RWPE2 (cell line): ENCODE measurements at regions not wholly inside any gene's neighbourhood (a gene's known extent, or its start where the extent isn't known, plus 50 kb on each side); places are given as distances from the start of the nearest gene placed in this dataset.

Experiments
- ATAC-seq: fragments of 200-7000 bp; cut with Tn5 transposase; 3 replicates; pipeline ENCODE4 v1.9.1; 2021; ENCODE audit warnings: low read depth
- DNase-seq: peaks from one replicate; pipeline ENCODE4 v3.0.0-alpha.2; 2020; ENCODE audit warnings: low spot score
- H3K27ac ChIP-seq: fragments of 450-650 bp; 2 replicates; pipeline ENCODE4 v1.5.1; 2017; ENCODE audit warnings: mild to moderate bottlenecking; ENCODE audit not compliant: poor library complexity, severe bottlenecking
- H3K27me3 ChIP-seq: fragments of 250-450 bp; sonication (Bioruptor Pico); 2 replicates; pipeline ENCODE4 v1.5.1; 2021; ENCODE audit warnings: mild to moderate bottlenecking, moderate library complexity; ENCODE audit not compliant: insufficient read depth, poor library complexity, severe bottlenecking
- H3K36me3 ChIP-seq: fragments of 250-450 bp; sonication (Bioruptor Pico); 2 replicates; pipeline ENCODE4 v1.5.1; 2020; ENCODE audit warnings: low read depth, mild to moderate bottlenecking, moderate library complexity
- H3K4me1 ChIP-seq: fragments of 250-450 bp; sonication (Bioruptor Pico); 2 replicates; pipeline ENCODE4 v1.5.1; 2021; ENCODE audit warnings: mild to moderate bottlenecking, moderate library complexity; ENCODE audit not compliant: insufficient read depth, poor library complexity, severe bottlenecking
- H3K4me3 ChIP-seq: fragments of 250-450 bp; sonication (Bioruptor Pico); 2 replicates; pipeline ENCODE4 v1.5.1; 2021; ENCODE audit warnings: mild to moderate bottlenecking, moderate library complexity; ENCODE audit not compliant: severe bottlenecking
- H3K9me3 ChIP-seq: fragments of 250-450 bp; sonication (Bioruptor Pico); 2 replicates; pipeline ENCODE4 v1.5.1; 2021; ENCODE audit warnings: mild to moderate bottlenecking, moderate library complexity; ENCODE audit not compliant: severe bottlenecking
- CTCF ChIP-seq: fragments of 450-650 bp; IDR thresholded peaks from one replicate; pipeline ENCODE4 v1.5.1; 2017; ENCODE audit warnings: mild to moderate bottlenecking, moderate library complexity; ENCODE audit not compliant: poor library complexity, severe bottlenecking

GRCh38 chr6:42512579-42512978 lies 51.2 kb upstream of the UBR2 start:
- no peaks in the 10 kb centered on the region for H3K27me3 ChIP-seq
- H3K4me3 ChIP-seq: no peak overlapping the region
- TF ChIP-seq CTCF: no peak
- H3K36me3 ChIP-seq: no peaks in the 10 kb centered on the region
- ATAC-seq (no peak), DNase-seq (no peak)
- no peaks in the 10 kb centered on the region for H3K4me1 ChIP-seq
- no peak overlapping the region for H3K27ac ChIP-seq
- H3K9me3 ChIP-seq: no peaks in the 10 kb centered on the region

GRCh38 chr6:42511803-42512422 lies 51.9 kb upstream of the UBR2 start:
- H3K4me3 ChIP-seq: no peak overlapping the region
- TF ChIP-seq CTCF: no peak
- no peaks in the 10 kb centered on the region for H3K4me1 ChIP-seq
- ATAC-seq (no peak), DNase-seq (no peak)
- no peaks in the 10 kb centered on the region for H3K27me3 ChIP-seq
- H3K9me3 ChIP-seq: no peaks in the 10 kb centered on the region
- no peaks in the 10 kb centered on the region for H3K36me3 ChIP-seq
- H3K27ac ChIP-seq: no peak overlapping the region

- Histone ChIP-seq H3K36me3 (no peaks in the 10 kb centered on the region), H3K4me1 (no peaks in the 10 kb centered on the region), H3K9me3 (no peaks in the 10 kb centered on the region), H3K27ac (no peak overlapping the region), H3K4me3 (no peak overlapping the region), H3K27me3 (no peaks in the 10 kb centered on the region)
- DNase-seq (no peak), ATAC-seq (no peak)
- TF ChIP-seq CTCF: peak; percentile 18
These were observed 53.0 kb upstream of the UBR2 start for GRCh38 chr6:42510795-42511194.

DNA sequence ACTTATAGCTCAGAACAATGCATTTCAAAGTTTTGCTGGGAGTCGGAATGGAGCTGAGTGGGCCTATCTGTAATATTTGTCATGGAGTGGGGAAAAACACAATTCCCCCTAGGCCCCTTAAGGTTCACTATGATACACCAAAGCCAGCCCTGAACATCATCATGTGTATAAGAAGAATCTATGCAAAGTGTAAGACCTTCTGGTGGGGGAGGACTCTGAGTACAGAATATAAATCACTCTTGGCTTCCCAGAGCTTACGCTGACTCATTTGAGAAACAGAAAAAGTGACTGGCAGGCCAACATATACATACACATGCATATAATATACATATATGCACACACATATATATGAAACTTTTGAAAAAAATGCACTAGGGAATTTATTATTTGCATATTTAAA lies 54.1 kb upstream of the UBR2 start:
- Histone ChIP-seq H3K4me3 (no peak overlapping the region), H3K27ac (no peak overlapping the region), H3K9me3 (no peaks in the 10 kb centered on the region), H3K27me3 (no peaks in the 10 kb centered on the region), H3K36me3 (no peaks in the 10 kb centered on the region), H3K4me1 (no peaks in the 10 kb centered on the region)
- TF ChIP-seq CTCF: no peak
- DNase-seq (no peak), ATAC-seq (no peak)

GRCh38 chr6:42509256-42509655 lies 54.6 kb upstream of the UBR2 start:
- DNase-seq (no peak), ATAC-seq (no peak)
- Histone ChIP-seq H3K9me3 (no peaks in the 10 kb centered on the region), H3K27me3 (no peaks in the 10 kb centered on the region), H3K27ac (no peak overlapping the region), H3K36me3 (no peaks in the 10 kb centered on the region), H3K4me3 (no peak overlapping the region), H3K4me1 (no peaks in the 10 kb centered on the region)
- no peak for TF ChIP-seq CTCF
